Natural killer cell (primary cell): ENCODE measurements at regions not wholly inside any gene's neighbourhood (a gene's known extent, or its start where the extent isn't known, plus 50 kb on each side); places are given as distances from the start of the nearest gene placed in this dataset.

ENCODE experiments used
- ATAC-seq, 3 donors: fragments of 150-1000 bp in 2 of 3; fragments of 200-7000 bp in 1 of 3; cut with Tn5 transposase; 1 replicate in 1 of 3; 2 replicates in 2 of 3; pipeline ENCODE4 v1.10.0; 2021; ENCODE audit warnings: mild to moderate bottlenecking in 2 of 3, moderate library complexity in 2 of 3
- DNase-seq, 2 donors: peaks; one replicate each; pipeline versions ENCODE4 v3.0.0 to v3.0.0-alpha.2; 2013 to 2021; ENCODE audit warnings: mixed read lengths in 1 of 2
- H3K27ac ChIP-seq: one replicate; pipeline ENCODE4 v1.5.1; 2013; ENCODE audit warnings: mild to moderate bottlenecking, low read length
- H3K27me3 ChIP-seq: one replicate; pipeline ENCODE4 v1.6.1; 2013; ENCODE audit warnings: low read length; ENCODE audit not compliant: control insufficient read depth, insufficient read depth
- H3K36me3 ChIP-seq: one replicate; pipeline ENCODE4 v1.6.1; 2013; ENCODE audit warnings: low read length; ENCODE audit not compliant: control insufficient read depth, insufficient read depth
- H3K4me1 ChIP-seq: one replicate; pipeline ENCODE4 v1.6.1; 2013; ENCODE audit warnings: low read length; ENCODE audit not compliant: control insufficient read depth, insufficient read depth
- H3K4me3 ChIP-seq: one replicate; pipeline ENCODE4 v1.5.1; 2013; ENCODE audit warnings: low read length
- H3K9me3 ChIP-seq: one replicate; pipeline ENCODE4 v1.6.1; 2013; ENCODE audit warnings: low read length; ENCODE audit not compliant: control insufficient read depth, insufficient read depth
- H3K27ac Mint-ChIP-seq, 2 donors: one replicate each; pipeline ENCODE4 v1.8.0; 2022; ENCODE audit warnings: mild to moderate bottlenecking in 2 of 2, mixed read lengths in 2 of 2, moderate library complexity in 1 of 2
- H3K27me3 Mint-ChIP-seq, 2 donors: one replicate each; pipeline ENCODE4 v1.8.0; 2022; ENCODE audit warnings: low read depth in 2 of 2, mixed read lengths in 2 of 2
- H3K36me3 Mint-ChIP-seq: one replicate; pipeline ENCODE4 v1.8.0; 2022; ENCODE audit warnings: mixed read lengths
- H3K4me1 Mint-ChIP-seq, 2 donors: one replicate each; pipeline ENCODE4 v1.8.0; 2022; ENCODE audit warnings: mixed read lengths in 2 of 2
- H3K4me3 Mint-ChIP-seq: one replicate; pipeline ENCODE4 v1.8.0; 2022; ENCODE audit warnings: mild to moderate bottlenecking, moderate library complexity, mixed read lengths
- H3K9me3 Mint-ChIP-seq, 2 donors: one replicate each; pipeline ENCODE4 v1.8.0; 2022; ENCODE audit warnings: mixed read lengths in 2 of 2
- WGBS: methylation state at CpG from one replicate; pipeline ENCODE4 v1.1.7; 2013; ENCODE audit warnings: missing lambda C conversion rate; ENCODE audit not compliant: insufficient coverage; 5-methylcytosine and 5-hydroxymethylcytosine counted together
- intact Hi-C: fragments of 100-400 bp; cut with micrococcal nuclease; formaldehyde crosslinking; loops from one replicate; pipeline ENCODE4 v1.14.2; 2022
- TF ChIP-seq, protein P1 (sequence below): fragments of 200-600 bp; IDR thresholded peaks from one replicate; pipeline ENCODE4 v1.8.0; 2022; ENCODE audit warnings: antibody characterized with exemption

GRCh38 chrX:45668686-45669443 lies 468.2 kb upstream of the DIPK2B start:
- 97% methylated on average over 3 of the region's 6 CpGs for WGBS
- no peak for DNase-seq
- no peaks in the 10 kb centered on the region for H3K4me1 ChIP-seq
- ATAC-seq, result no peak
- intact Hi-C loops, result no loop called here
- TF ChIP-seq, protein P1, sequence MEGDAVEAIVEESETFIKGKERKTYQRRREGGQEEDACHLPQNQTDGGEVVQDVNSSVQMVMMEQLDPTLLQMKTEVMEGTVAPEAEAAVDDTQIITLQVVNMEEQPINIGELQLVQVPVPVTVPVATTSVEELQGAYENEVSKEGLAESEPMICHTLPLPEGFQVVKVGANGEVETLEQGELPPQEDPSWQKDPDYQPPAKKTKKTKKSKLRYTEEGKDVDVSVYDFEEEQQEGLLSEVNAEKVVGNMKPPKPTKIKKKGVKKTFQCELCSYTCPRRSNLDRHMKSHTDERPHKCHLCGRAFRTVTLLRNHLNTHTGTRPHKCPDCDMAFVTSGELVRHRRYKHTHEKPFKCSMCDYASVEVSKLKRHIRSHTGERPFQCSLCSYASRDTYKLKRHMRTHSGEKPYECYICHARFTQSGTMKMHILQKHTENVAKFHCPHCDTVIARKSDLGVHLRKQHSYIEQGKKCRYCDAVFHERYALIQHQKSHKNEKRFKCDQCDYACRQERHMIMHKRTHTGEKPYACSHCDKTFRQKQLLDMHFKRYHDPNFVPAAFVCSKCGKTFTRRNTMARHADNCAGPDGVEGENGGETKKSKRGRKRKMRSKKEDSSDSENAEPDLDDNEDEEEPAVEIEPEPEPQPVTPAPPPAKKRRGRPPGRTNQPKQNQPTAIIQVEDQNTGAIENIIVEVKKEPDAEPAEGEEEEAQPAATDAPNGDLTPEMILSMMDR, result no peak
- no peaks in the 10 kb centered on the region for H3K36me3 ChIP-seq
- Mint-ChIP-seq H3K9me3 (no peaks in the 10 kb centered on the region), H3K4me1 (no peaks in the 10 kb centered on the region), H3K27ac (no peak overlapping the region), H3K27me3 (peaks cover 0 to 7% of the 10 kb centered on the region in 2 donors), H3K4me3 (no peak overlapping the region), H3K36me3 (no peaks in the 10 kb centered on the region)
- H3K9me3 ChIP-seq, result no peaks in the 10 kb centered on the region
- no peaks in the 10 kb centered on the region for H3K27me3 ChIP-seq
- no peak overlapping the region for H3K27ac ChIP-seq
- no peak overlapping the region for H3K4me3 ChIP-seq

- DNase-seq (no peak), ATAC-seq (no peak)
- no peaks in the 10 kb centered on the region for H3K36me3 ChIP-seq
- Mint-ChIP-seq H3K36me3 (no peaks in the 10 kb centered on the region), H3K27ac (no peak overlapping the region), H3K4me3 (no peak overlapping the region), H3K27me3 (peaks cover 0 to 6% of the 10 kb centered on the region in 2 donors), H3K9me3 (no peaks in the 10 kb centered on the region), H3K4me1 (no peaks in the 10 kb centered on the region)
- no peaks in the 10 kb centered on the region for H3K9me3 ChIP-seq
- intact Hi-C loops, result no loop called here
- no peaks in the 10 kb centered on the region for H3K27me3 ChIP-seq
- no peak overlapping the region for H3K4me3 ChIP-seq
- TF ChIP-seq, protein P1, result no peak
- no peaks in the 10 kb centered on the region for H3K4me1 ChIP-seq
- WGBS, result 100% methylated on average over 1 of the region's 1 CpG
- no peak overlapping the region for H3K27ac ChIP-seq
Measured at GRCh38 chrX:45667666-45668065, 467.0 kb upstream of the DIPK2B start.

DNA sequence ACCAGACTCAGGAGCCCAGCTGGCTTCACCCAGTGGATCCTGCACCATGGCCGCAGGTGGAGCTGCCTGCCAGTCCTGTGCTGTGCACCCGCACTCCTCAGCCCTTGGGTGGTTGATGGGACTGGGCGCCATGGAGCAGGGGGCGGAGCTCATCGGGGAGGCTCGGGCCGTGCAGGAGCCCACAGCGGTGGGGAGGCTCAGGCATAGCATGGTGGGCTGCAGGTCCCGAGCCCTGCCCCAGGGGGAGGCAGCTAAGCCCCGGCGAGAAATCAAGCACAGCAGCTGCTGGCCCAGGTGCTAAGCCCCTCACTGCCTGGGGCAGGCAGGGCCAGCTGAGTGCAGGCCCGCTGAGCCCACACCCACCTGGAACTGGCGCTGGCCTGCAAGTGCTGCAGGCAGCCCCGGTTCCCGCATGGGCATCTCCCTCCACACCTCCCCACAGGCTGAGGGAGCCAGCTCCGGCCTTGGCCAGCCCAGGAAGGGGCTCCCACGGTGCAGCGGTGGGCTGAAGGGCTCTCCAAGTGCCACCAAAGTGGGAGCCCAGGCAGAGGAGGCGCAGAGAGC lies 464.1 kb upstream of the DIPK2B start:
- Mint-ChIP-seq H3K4me3 (no peak overlapping the region), H3K36me3 (no peaks in the 10 kb centered on the region), H3K9me3 (no peaks in the 10 kb centered on the region), H3K27ac (no peak overlapping the region), H3K27me3 (no peaks in the 10 kb centered on the region), H3K4me1 (no peaks in the 10 kb centered on the region)
- H3K27ac ChIP-seq, result no peak overlapping the region
- intact Hi-C loops, result no loop called here
- whole genome bisulfite sequencing, result 91% methylated on average over 18 of the region's 19 CpGs
- no peaks in the 10 kb centered on the region for H3K27me3 ChIP-seq
- DNase-seq (no peak), ATAC-seq (no peak)
- no peaks in the 10 kb centered on the region for H3K9me3 ChIP-seq
- H3K4me3 ChIP-seq, result no peak overlapping the region
- TF ChIP-seq, protein P1, result no peak
- no peaks in the 10 kb centered on the region for H3K36me3 ChIP-seq
- H3K4me1 ChIP-seq, result no peaks in the 10 kb centered on the region
